ENCODE measurements at regions not wholly inside any gene's neighbourhood (a gene's known extent, or its start where the extent isn't known, plus 50 kb on each side); places are given as distances from the start of the nearest gene placed in this dataset.
"Not testable (repeated sequence)": the region's sequence is repeated elsewhere in the genome, so short reads cannot be mapped to it uniquely, and the experiment has no call there.

- peak; percentile 97 for DNase-seq (ENCODE audit: low read depth)
These were observed 101.2 kb downstream of the NFKBIZ start for GRCh38 chr3:101950510-101950909.

DNA sequence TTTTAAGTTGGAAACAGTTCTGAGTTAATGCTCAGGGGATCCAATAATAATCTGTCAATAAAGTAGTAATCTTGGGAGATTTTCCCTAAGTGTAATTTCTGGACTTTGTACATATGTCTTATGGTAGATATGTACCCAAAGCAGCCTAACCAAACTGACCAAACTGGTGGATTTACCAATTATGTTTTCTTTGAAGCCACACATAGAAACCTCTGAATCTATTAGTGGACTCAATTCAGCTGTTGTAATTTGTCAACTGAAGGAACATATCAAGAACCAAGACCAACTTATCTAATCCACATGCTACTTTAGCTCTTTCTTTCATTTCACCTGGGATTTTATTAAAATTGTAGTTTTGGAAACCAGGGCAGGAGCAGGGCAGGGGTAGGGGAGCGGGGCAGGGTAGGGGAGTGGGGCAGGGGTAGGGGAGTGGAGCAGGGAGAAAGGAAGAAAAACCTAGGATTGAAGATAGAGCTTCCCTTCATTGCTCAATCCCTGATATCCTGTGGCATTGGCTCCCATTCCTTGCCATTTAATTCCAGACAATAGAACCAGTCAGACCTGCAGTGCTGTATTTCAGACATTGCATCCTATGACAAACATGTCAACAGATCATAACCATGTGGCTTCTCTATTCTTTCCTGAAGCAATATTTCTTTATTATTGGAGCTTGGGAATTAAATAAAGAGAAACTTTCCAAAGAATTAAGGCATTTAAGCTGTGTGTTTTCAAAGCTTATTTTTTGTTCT is 101.8 kb downstream of the NFKBIZ start:
- DNase-seq (ENCODE audit: low read depth): no peak

GRCh38 chr3:101954361-101954760 is 105.0 kb downstream of the NFKBIZ start:
- no peak for DNase-seq (ENCODE audit: low read depth)

DNA sequence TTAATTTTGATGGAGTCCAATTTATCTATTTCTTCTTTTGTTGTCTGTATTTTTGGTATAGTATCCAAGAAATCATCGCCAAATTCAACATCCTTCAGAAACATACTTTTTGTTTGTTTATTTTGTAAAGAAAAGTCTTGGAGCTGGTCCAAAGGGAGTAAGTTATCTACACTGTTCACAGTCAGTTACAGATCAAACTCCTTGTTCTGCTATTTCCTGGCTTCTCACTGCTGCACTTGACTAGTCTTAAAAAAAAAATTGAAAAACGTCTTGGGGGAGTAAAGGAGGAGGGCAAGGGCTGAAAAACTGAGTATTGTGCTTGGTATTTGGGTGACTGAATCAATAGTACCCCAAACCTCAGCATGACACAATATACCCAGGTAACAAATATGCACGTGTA is 105.6 kb downstream of the NFKBIZ start:
- no peak for DNase-seq (ENCODE audit: low read depth)

DNA sequence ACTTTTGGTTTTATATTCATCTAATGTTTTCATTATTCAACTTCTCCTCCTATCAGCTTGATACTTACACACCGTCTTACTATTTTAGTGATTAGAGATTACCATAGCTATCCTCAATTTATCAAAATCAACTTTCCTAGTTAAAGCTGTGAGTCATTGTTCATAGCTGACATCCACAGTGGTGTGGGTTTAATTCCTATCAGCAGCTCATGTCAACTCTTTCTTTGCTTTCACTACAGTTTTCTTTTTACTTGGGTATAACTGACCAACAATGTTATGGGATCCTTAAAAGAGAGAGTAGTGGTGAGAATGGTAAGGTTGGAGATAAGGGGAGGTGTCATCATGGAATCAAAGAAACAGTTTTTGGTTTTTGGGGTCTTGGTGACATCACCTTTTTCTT is 112.7 kb downstream of the NFKBIZ start:
- peak; percentile 48 for DNase-seq (ENCODE audit: low read depth)

DNA sequence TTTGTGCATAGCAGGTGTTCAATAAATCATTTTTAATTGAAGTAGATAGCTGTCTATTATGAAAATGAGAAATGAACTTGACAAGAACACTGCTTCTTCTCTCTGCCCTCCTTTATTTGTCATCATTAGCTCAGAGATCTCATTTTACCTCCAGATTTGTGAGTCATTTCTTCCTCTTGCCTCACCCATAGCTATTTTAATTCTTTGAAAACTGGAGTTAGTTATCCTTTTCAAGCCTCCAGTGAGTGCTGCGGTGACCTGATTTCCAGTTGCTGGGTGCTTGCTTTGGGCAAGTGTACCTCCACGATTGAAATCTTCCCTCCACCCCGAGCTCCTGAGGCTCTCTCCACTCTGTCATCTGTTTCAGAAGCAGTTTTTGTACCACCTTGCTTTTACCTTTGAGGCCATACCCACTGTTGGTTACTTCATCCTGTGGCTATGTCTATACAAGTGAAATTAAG is 114.6 kb downstream of the NFKBIZ start:
- DNase-seq (ENCODE audit: low read depth): peak; percentile 71

DNA sequence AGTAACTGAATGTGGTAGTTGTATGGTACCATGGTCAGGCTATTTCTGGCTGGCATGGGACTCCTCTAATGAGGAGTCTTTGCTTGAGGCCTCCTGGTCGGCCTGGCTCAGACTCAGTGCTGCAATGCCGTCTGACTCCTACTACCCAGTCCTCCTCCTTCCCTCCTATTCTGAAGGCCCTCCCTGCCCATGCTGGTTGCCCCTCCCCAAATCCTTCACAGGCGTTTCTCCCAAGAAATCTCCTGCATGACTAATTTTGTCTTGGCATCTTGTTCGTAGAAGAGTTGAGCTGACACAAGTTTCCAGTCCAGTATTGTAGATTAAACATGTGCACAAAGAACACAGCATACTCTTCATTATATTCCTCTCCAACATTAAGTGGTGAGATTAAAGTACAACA is 115.5 kb downstream of the NFKBIZ start:
- DNase-seq (ENCODE audit: low read depth): no peak

DNA sequence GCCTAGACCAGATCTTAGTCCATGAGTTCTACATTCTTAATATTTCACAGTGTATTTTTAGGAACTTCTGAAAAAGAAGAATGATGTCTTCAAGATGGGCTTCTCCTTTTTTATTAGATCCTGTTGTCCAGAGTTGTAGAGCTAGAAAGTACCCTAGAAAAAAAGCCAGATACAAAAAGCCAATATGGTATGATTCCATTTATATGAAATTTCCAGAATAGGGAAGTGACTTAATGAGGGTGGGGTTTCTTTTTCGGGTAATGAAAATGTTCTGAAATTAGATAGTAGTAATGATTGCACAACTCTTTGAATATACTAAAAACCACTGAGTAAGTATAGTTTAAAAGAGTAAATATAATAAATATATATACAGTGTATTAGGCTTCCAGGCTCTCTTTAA is 116.9 kb downstream of the NFKBIZ start:
- no peak for DNase-seq (ENCODE audit: low read depth)

DNA sequence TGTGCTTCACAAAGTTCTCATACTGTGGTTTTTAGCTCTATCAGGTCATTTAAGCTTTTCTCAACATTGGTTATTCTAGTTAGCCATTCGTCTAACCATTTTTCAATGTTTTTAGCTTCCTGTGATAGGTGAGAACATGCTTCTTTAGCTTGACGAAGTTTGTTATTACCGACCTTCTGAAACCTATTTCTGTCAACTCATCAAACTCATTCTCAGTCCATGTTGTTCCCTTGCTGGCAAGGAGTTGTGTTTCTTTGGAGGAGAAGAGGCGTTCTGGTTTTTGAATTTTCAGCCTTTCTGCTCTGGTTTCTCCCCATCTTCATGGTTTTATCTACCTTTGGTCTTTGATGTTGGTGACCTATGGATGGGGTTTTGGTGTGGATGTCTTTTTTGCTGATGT is 120.9 kb downstream of the NFKBIZ start:
- no peak for DNase-seq (ENCODE audit: low read depth)

DNA sequence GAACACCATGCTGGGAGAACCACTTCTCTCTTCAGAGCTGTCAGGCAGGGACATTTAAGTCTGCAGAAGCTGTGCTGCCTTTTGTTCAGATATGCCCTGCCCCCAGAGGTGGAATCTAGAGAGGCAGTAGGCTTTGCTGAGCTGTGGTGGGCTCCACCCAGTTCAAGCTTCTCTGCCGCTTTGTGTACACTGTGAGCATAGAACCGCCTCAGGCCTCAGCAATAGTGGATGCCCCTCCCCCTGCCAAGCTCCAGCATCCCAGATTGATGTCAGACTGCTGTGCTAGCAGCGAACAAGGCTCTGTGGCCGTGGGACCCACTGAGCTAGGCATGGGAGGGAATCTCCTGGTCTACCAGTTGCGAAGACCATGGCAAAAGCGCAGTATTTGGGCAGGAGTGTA is 121.6 kb downstream of the NFKBIZ start:
- DNase-seq (ENCODE audit: low read depth): no peak

DNA sequence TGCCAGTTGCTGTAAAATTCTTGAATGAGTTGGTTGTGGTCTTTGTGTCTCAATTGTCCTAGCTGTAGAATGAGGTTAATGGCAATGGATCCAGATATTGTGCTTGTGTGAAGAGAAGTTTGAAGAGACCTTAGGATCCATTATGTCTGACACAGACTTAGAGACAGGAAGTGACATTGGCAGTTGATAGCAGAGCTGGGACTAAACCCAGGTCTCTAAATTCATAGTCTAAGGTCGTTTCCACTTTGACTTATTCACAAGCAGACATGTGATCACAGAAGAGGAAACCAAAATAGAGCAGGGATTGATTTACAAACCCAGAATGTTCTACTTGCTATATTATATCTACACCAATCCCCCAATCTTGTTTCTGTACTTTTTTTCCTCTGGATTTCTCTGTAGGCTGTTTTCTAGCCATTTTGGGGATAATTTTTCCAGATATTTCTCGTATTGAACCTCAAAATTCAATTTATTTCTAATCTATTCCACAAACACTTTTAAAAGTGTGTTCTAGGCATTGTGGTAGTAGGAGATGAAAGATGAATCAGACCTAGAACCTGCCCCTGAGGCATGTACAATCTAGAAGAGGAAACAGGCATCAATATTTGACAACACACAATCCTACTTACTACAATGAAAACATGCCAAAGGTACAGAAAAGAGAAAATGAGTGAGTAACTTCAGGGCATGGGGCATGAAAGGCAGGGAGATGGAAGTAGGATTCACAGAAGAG is 123.3 kb downstream of the NFKBIZ start:
- no peak for DNase-seq (ENCODE audit: low read depth)

DNA sequence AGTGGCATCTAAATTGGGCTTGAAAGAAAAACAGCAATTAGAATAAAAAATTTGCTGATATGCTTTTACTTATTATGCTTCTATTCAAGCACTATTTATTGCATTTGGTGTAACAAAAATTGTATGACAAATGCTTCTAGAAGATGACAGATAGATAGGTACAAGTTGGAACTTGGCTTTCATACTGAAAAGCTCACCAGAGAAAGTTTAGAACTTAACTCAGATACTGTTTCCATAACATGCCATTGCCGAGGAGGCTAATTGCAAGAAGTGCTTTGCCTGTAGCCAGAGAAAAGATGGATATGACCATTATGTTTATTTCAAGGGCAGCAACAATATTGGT is 123.8 kb downstream of the NFKBIZ start:
- no peak for DNase-seq (ENCODE audit: low read depth)

DNA sequence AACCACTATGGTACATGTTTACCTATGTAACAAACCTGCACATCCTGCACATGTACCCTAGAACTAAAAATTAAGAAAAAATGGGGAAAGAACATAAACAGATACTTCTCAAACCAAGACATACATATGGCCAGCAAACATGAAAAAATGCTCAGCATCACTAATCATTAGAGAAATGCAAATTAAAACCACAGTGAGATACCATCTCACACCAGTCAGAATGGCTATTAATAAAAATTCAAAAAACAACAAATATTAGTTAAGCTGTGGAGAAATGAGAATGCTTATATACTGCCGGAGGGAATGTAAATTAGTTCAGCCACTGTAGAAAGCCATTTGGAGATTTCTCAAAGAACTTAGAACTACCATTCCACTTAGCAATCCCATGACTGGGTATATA is 126.1 kb downstream of the NFKBIZ start:
- not testable (repeated sequence) for DNase-seq (ENCODE audit: low read depth)

- peak; percentile 48 for DNase-seq (ENCODE audit: low read depth)
These were observed 127.2 kb downstream of the NFKBIZ start for GRCh38 chr3:101976473-101976872.

DNA sequence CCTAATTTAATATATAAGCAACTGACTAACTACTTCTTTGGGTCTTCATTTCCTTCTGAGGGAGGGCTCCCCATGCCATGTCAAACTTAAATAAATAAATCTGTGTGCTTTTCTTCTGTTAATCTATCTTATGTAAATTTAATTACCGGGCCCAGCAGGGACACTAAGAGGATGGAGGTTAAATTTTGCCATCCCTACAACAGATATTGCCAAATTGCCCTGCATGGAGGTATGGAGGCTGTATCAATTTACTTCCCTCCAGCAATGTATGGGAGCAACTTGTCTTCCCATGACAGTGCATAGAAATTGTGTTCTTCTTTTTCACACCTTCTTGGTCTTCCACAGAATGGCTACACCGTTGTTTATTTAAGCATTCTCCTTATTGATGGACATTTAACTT is 129.0 kb downstream of the NFKBIZ start:
- no peak for DNase-seq (ENCODE audit: low read depth)

DNA sequence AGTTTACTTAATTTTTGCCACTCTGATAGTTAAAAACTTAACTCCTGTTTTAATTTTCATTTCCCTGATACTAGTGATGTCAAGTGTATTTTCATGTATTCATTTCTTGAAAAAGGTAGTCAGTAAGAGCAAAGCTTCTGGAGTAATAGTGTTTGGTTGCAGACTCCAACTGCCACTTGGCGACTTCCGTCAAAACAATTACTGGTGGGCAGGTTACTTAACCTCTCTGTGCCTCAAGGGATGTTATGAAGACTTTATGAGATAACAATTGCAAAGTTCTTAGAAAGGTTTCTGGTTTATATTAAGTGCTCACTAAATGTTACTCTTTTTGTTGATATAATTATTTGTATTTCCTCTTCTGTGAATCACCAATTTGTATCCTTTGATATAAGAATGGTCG is 129.7 kb downstream of the NFKBIZ start:
- DNase-seq (ENCODE audit: low read depth): no peak

GRCh38 chr3:101984356-101984755 is 135.0 kb downstream of the NFKBIZ start:
- no peak for DNase-seq (ENCODE audit: low read depth)

DNA sequence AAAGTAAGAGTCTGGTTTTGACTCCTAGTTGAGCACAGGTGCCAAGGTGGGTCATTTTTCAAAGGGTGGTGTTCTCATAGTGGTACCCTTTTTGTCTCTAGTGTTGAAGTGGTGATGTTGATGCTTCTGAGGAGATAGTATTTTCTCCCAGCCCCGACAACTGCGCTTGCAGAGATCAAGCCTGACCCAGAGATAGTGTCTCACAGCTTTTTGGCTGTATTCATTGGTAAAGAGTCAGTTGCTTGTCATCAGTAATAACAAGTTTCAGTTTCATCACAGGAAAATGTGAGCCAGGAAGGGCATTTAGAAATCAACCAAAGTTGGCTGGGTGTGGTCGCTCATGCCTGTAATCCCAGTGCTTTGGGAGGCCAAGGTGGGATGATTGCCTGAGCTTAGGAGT is 139.3 kb downstream of the NFKBIZ start:
- no peak for DNase-seq (ENCODE audit: low read depth)

DNA sequence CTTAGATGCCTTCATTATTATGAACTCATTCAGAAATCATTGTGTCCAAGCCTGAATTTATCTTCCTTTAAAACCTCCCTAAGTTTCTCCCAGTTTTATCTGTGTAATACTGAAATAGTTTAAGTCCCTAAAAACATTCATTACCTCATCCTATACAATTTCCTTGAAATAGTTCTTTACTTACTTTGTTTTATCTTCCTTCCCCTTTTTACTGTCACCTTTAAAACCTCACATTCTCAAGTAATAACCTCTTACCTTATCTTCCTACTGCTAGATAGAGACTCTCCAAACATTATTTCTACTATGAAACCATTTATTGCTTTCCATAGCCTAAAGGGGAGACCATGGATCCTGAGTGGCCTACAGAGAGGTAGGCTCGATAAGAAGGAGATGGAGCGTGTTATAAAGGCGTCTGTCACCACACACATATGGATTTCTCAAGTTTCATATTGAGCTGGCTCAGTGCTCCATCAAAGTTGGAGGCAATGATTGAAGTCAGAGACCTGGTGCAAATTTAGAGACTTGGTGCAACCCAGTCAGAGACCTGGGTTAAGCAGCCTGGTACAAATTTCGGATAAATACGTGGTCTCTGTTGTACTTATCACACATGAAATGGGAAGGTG is 140.4 kb downstream of the NFKBIZ start:
- no peak for DNase-seq (ENCODE audit: low read depth)

DNA sequence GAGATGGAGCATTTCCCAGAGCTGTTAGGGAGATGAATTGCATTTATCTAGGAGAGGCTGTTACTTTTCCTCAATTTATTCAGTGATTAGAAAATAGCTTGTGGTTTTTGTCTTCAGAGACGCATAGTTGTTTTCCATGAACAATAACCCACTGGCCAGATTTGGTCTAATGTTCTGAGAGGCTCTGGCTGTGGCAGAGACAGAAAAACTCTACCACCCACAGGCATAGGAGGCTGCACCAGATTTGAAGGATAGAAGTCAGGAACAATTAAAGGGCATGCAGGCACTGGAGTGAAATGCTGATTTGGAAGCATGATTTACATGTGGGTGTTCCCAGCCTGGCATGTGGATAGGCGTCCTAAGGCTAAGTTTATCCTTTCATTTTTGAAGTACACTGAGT is 143.5 kb downstream of the NFKBIZ start:
- no peak for DNase-seq (ENCODE audit: low read depth)

DNA sequence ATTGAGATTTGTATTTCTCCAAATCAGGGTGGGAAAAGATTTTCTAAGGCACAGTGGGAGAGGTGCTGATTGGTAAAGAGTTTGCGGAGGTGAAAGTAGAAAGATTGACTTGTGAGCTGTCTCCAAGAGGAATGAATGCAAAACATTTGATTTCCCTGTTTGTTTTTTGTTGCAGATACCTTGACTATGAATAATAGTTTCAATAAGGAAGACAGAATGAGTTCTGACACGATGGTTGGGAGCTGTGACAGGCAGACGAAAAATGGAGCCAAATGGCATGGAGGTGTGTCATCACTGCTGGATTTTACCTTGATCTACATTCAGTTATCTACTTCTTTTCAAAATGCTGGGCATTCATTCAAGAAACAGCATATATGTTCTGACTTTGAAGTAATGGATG is 145.1 kb downstream of the NFKBIZ start:
- no peak for DNase-seq (ENCODE audit: low read depth)

DNA sequence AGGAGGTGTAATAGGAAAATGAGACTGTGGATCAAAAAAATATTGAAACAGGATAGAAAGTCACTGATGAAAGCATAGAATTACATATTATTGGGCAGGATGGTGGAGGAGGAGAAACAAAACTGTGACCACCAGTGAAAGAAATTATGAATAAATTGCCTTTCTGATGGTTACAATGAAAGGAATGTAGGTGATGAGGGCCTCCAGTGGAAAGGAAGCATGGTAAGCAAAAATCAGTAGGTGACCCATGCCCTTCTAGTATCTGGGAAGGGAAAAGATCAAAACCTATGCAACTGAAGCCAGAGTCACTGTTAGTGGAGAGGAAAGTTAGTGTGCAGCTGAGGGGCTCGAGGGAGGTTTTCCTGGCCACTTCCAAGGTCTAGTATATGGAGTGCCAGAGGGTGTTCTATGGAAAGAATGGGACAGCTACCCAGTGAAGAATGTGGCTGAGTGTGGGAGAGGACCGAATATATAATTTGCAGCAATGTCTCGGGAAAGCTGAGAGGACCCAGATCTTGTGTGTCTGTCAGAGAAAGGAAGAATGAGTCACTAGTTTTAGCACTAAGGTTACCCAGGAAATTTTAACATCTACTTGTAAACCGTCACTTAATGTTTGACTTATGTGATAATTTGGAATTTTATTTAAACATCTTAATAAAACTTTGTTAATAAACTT is 146.2 kb downstream of the NFKBIZ start:
- DNase-seq (ENCODE audit: low read depth): peak; percentile 94

GRCh38 chr3:101996832-101997231 is 147.5 kb downstream of the NFKBIZ start:
- DNase-seq (ENCODE audit: low read depth): no peak

Measured in EH (cell line).